HepG2 (cell line): ENCODE measurements at regions not wholly inside any gene's neighbourhood (a gene's known extent, or its start where the extent isn't known, plus 50 kb on each side); places are given as distances from the start of the nearest gene placed in this dataset.

Experiments
- ATAC-seq: fragments of 200-7000 bp; cut with Tn5 transposase; 3 replicates; pipeline ENCODE4 v1.9.1; 2020; ENCODE audit warnings: mild to moderate bottlenecking, moderate library complexity
- BruUV-seq: library from RNA; stranded (reverse); fragments of 400-500 nt; replicated peaks from 2 replicates; lab custom pipeline; 2021; lab: Mats Ljungman, UMichigan
- CTCF ChIA-PET: fragments of 300-600 bp; formaldehyde crosslinking; extraction: SDS; loops from one replicate; lab custom pipeline; 2021; ENCODE audit warnings: low total read pairs, inconsistent platforms, low intra/inter-chr PET ratio; lab: Yijun Ruan, JAX
- POLR2A ChIA-PET: fragments of 350-600 bp; sonication (Branson Sonifier 250); formaldehyde crosslinking; loops from one replicate; lab custom pipeline; 2020; ENCODE audit warnings: antibody characterized with exemption, inconsistent platforms; lab: Yijun Ruan, JAX
- DNase-seq: peaks from one replicate; pipeline ENCODE4 v3.0.0-alpha.2; 2015; ENCODE audit warnings: low spot score
- FAIRE-seq: peaks from 3 replicates; lab custom pipeline; 2011; peaks lifted over from hg19 to GRCh38; lab: Jason Lieb, UNC
- H2AFZ ChIP-seq: one replicate; pipeline ENCODE4 v1.6.1; 2011; ENCODE audit warnings: low read length, inconsistent platforms
- H3K27ac ChIP-seq: fragments of 300-600 bp; 3 replicates; pipeline ENCODE4 v1.8.0; 2011; ENCODE audit warnings: mixed run types, mild to moderate bottlenecking, mixed read lengths, low read length, inconsistent platforms; ENCODE audit not compliant: insufficient read depth; ENCODE audit errors: extremely low read length
- H3K27me3 ChIP-seq, 2 experiments: fragments of 200-600 bp in 1 of 2; 2 replicates in 1 of 2; 3 replicates in 1 of 2; pipeline versions ENCODE4 v1.6.0 to v1.8.0; 2011; ENCODE audit warnings: low read length in 2 of 2, mild to moderate bottlenecking in 2 of 2, moderate library complexity in 2 of 2, inconsistent platforms in 1 of 2; ENCODE audit not compliant: insufficient read depth in 2 of 2, control insufficient read depth in 1 of 2
- H3K36me3 ChIP-seq, 2 experiments: fragments of 200-600 bp in 1 of 2; replicated peaks in 1 of 2; 2 replicates in 1 of 2; 3 replicates in 1 of 2; pipeline versions ENCODE4 v1.5.1 to v1.8.0; 2011; ENCODE audit warnings: low read length in 2 of 2, inconsistent platforms in 1 of 2; ENCODE audit not compliant: insufficient read depth in 2 of 2, control insufficient read depth in 1 of 2
- H3K4me1 ChIP-seq: 2 replicates; pipeline ENCODE4 v1.5.1; 2012; ENCODE audit warnings: low read length, inconsistent platforms; ENCODE audit not compliant: insufficient read depth
- H3K4me2 ChIP-seq: 2 replicates; pipeline ENCODE4 v1.6.0; 2011; ENCODE audit warnings: low read depth, low read length, inconsistent platforms
- H3K4me3 ChIP-seq, 3 experiments: fragments of 200-600 bp in 1 of 3; sonication (generic), shearing (Covaris generic) in 1 of 3; replicated peaks in 1 of 3; 2 replicates each; pipeline ENCODE4 v1.5.1; 2011 to 2016; ENCODE audit warnings: low read length in 3 of 3, inconsistent platforms in 2 of 3, low read depth in 2 of 3, mild to moderate bottlenecking in 2 of 3, control low read depth in 1 of 3, mixed read lengths in 1 of 3; ENCODE audit not compliant: insufficient read depth in 1 of 3
- H3K79me2 ChIP-seq: one replicate; pipeline ENCODE4 v1.6.1; 2011; ENCODE audit warnings: low read length, inconsistent platforms; ENCODE audit not compliant: insufficient read depth
- H3K9ac ChIP-seq: 2 replicates; pipeline ENCODE4 v1.6.0; 2011; ENCODE audit warnings: mild to moderate bottlenecking, low read depth, low read length, inconsistent platforms; ENCODE audit not compliant: insufficient read depth
- H3K9me3 ChIP-seq: 2 replicates; pipeline ENCODE4 v1.5.1; 2012; ENCODE audit warnings: mild to moderate bottlenecking, low read length
- H4K20me1 ChIP-seq: 2 replicates; pipeline ENCODE4 v1.6.0; 2011; ENCODE audit warnings: inconsistent platforms, mild to moderate bottlenecking, low read length, moderate library complexity; ENCODE audit not compliant: insufficient read depth
- CBX5 ChIP-seq: sonication (generic); formaldehyde crosslinking; IDR thresholded peaks from 2 replicates; pipeline ENCODE4 v1.4.0; 2020; ENCODE audit warnings: missing genetic modification reagents, borderline replicate concordance
- KLF12 ChIP-seq: sonication (generic); formaldehyde crosslinking; IDR thresholded peaks from 2 replicates; pipeline ENCODE4 v1.4.0; 2020; ENCODE audit warnings: missing genetic modification reagents, borderline replicate concordance
- MAFK ChIP-seq, 2 experiments: IDR thresholded peaks in 1 of 2; conservative IDR thresholded peaks in 1 of 2; 2 replicates each; pipeline ENCODE4 v1.6.1; 2011; ENCODE audit warnings: improper control_type of control experiment in 2 of 2, low read length in 2 of 2
- PHF5A ChIP-seq: IDR thresholded peaks from one replicate; pipeline ENCODE4 v1.6.1; 2018; ENCODE audit warnings: low read depth, missing genetic modification reagents; ENCODE audit not compliant: unreplicated experiment
- TCF7L2 ChIP-seq: IDR thresholded peaks from 2 replicates; pipeline ENCODE4 v1.6.1; 2011; ENCODE audit warnings: mild to moderate bottlenecking, low read depth, low read length, moderate library complexity
- ZNF713 ChIP-seq: sonication (generic); formaldehyde crosslinking; IDR thresholded peaks from 2 replicates; pipeline ENCODE4 v1.4.0; 2020; ENCODE audit warnings: mild to moderate bottlenecking, missing genetic modification reagents
- ZNF816 ChIP-seq: sonication (generic); formaldehyde crosslinking; IDR thresholded peaks from 2 replicates; pipeline ENCODE4 v1.8.0; 2022; ENCODE audit warnings: missing genetic modification reagents, mild to moderate bottlenecking, borderline replicate concordance
- ZSCAN29 ChIP-seq: sonication (generic); formaldehyde crosslinking; conservative IDR thresholded peaks from 2 replicates; pipeline ENCODE4 v1.4.0; 2020; ENCODE audit warnings: mild to moderate bottlenecking, missing genetic modification reagents
- WGBS: methylation state at CpG from one replicate; pipeline ENCODE4 v1.1.6; 2017; ENCODE audit warnings: low lambda C conversion rate; 5-methylcytosine and 5-hydroxymethylcytosine counted together
- in situ Hi-C: cut with HindIII; loops from 2 replicates; pipeline ENCODE4 v1.10.0; 2017; ENCODE audit warnings: low pct_unique_long_range_greater_than_20kb; ENCODE audit not compliant: extremely low pct_ligation_motif_present
- intact Hi-C: fragments of 100-400 bp; cut with micrococcal nuclease; formaldehyde crosslinking; loops from one replicate; pipeline ENCODE4 v1.10.0; 2022; ENCODE audit not compliant: unreplicated experiment
- TF ChIP-seq, protein P1 (sequence below): sonication (generic); formaldehyde crosslinking; IDR thresholded peaks from 2 replicates; pipeline ENCODE4 v1.8.0; 2022; ENCODE audit warnings: missing genetic modification reagents, mild to moderate bottlenecking, borderline replicate concordance

GRCh38 chr4:164212714-164213113, 541.2 kb upstream of the SMIM31 start:
- Histone ChIP-seq H2AFZ (no peak overlapping the region), H3K27me3 (no peaks in the 10 kb centered on the region; a peak in 1 of 5 replicates), H3K4me3 (no peak overlapping the region), H3K4me1 (no peaks in the 10 kb centered on the region), H3K36me3 (no peaks in the 10 kb centered on the region), H3K27ac (no peak overlapping the region), H3K79me2 (no peaks in the 10 kb centered on the region), H3K9ac (no peak overlapping the region), H4K20me1 (no peaks in the 10 kb centered on the region), H3K4me2 (no peak overlapping the region), H3K9me3 (no peaks in the 10 kb centered on the region)
- ChIA-PET POLR2A (no interaction called here), CTCF (no interaction called here)
- BruUV-seq: no TSS peak
- intact Hi-C loops (no loop called here), in situ Hi-C loops (no loop called here)
- 24% methylated on average over 2 of the region's 2 CpGs for WGBS
- TF ChIP-seq TCF7L2 (no peak), ZNF816 (CRISPR knock-in tag) (no peak), ZNF713 (CRISPR knock-in tag) (no peak), KLF12 (CRISPR knock-in tag) (no peak), CBX5 (no peak), MAFK (conservative IDR thresholded peaks at IDR 0.05 in 1 of 2, IDR thresholded peaks at IDR 0.05 in 1 of 2; ENCODE audit: low read length in 2 of 2) (no peak), PHF5A (CRISPR knock-in tag) (no peak), ZSCAN29 (CRISPR knock-in tag) (no peak)
- TF ChIP-seq, protein P1, sequence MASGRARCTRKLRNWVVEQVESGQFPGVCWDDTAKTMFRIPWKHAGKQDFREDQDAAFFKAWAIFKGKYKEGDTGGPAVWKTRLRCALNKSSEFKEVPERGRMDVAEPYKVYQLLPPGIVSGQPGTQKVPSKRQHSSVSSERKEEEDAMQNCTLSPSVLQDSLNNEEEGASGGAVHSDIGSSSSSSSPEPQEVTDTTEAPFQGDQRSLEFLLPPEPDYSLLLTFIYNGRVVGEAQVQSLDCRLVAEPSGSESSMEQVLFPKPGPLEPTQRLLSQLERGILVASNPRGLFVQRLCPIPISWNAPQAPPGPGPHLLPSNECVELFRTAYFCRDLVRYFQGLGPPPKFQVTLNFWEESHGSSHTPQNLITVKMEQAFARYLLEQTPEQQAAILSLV: no peak
- DNase-seq (no peak), FAIRE-seq (no peak), ATAC-seq (no peak)
